K562 (cell line): ENCODE measurements at regions not wholly inside any gene's neighbourhood (a gene's known extent, or its start where the extent isn't known, plus 50 kb on each side); places are given as distances from the start of the nearest gene placed in this dataset.

ENCODE experiments used
- ATAC-seq: fragments of 200-7000 bp; cut with Tn5 transposase; 3 replicates; pipeline ENCODE4 v1.9.1; 2020; ENCODE audit warnings: moderate library complexity
- BruUV-seq: library from RNA; stranded (reverse); fragments of 400-500 nt; replicated peaks from 2 replicates; lab custom pipeline; 2021; lab: Mats Ljungman, UMichigan
- CTCF ChIA-PET: fragments of 300-600 bp; formaldehyde crosslinking; extraction: SDS; loops from one replicate; lab custom pipeline; 2021; ENCODE audit warnings: low intra/inter-chr PET ratio; lab: Yijun Ruan, JAX
- POLR2A ChIA-PET: fragments of 300-600, 350-650 bp; sonication (Branson Sonifier 250); formaldehyde crosslinking; extraction: SDS; loops from one replicate; lab custom pipeline; 2021; ENCODE audit warnings: antibody characterized with exemption, inconsistent platforms; lab: Yijun Ruan, JAX
- DNase-seq, 4 experiments: peaks; one replicate each; pipeline versions ENCODE4 v3.0.0 to v3.0.0-alpha.2; 2011 to 2018; ENCODE audit warnings: low spot score in 3 of 4, mixed read lengths in 3 of 4; ENCODE audit errors: extremely low read depth in 1 of 4
- FAIRE-seq: peaks from 2 replicates; lab custom pipeline; 2011; peaks lifted over from hg19 to GRCh38; lab: Jason Lieb, UNC
- H2AFZ ChIP-seq: 2 replicates; pipeline ENCODE4 v1.6.0; 2011; ENCODE audit warnings: low read depth, low read length, control low read depth, inconsistent platforms
- H3K27ac ChIP-seq: fragments of 200-600 bp; 3 replicates; pipeline ENCODE4 v1.8.0; 2011; ENCODE audit warnings: low read depth, mild to moderate bottlenecking, control low read depth, inconsistent platforms, low read length, moderate library complexity, mixed read lengths; ENCODE audit errors: extremely low read depth
- H3K27me3 ChIP-seq, 2 experiments: fragments of 300-600 bp in 1 of 2; 2 replicates in 1 of 2; 3 replicates in 1 of 2; pipeline versions ENCODE4 v1.6.0 to v1.8.0; 2011; ENCODE audit warnings: inconsistent platforms in 2 of 2, low read length in 2 of 2, mild to moderate bottlenecking in 1 of 2, mixed read lengths in 1 of 2, moderate library complexity in 1 of 2; ENCODE audit not compliant: control insufficient read depth in 2 of 2, insufficient read depth in 2 of 2
- H3K36me3 ChIP-seq: fragments of 300-600 bp; 3 replicates; pipeline ENCODE4 v1.8.0; 2011; ENCODE audit warnings: mild to moderate bottlenecking, low read length, inconsistent platforms; ENCODE audit not compliant: control insufficient read depth, insufficient read depth
- H3K4me1 ChIP-seq, 2 experiments: fragments of 200-600 bp in 1 of 2; replicated peaks in 1 of 2; 2 replicates in 1 of 2; 3 replicates in 1 of 2; pipeline versions ENCODE4 v1.5.1 to v1.8.0; 2011; ENCODE audit warnings: inconsistent platforms in 2 of 2, low read length in 2 of 2, mild to moderate bottlenecking in 1 of 2, mixed read lengths in 1 of 2, moderate library complexity in 1 of 2; ENCODE audit not compliant: control insufficient read depth in 2 of 2, insufficient read depth in 2 of 2
- H3K4me2 ChIP-seq: 2 replicates; pipeline ENCODE4 v1.6.1; 2011; ENCODE audit warnings: low read length, control low read depth, inconsistent platforms, mixed read lengths; ENCODE audit not compliant: insufficient read depth
- H3K4me3 ChIP-seq: fragments of 200-600 bp; sonication (generic), shearing (Covaris generic); 2 replicates; pipeline ENCODE4 v1.5.1; 2016; ENCODE audit warnings: control low read depth, inconsistent platforms
- H3K79me2 ChIP-seq: fragments of 200-600 bp; 3 replicates; pipeline ENCODE4 v1.8.0; 2011; ENCODE audit warnings: low read length, inconsistent platforms; ENCODE audit not compliant: control insufficient read depth, insufficient read depth
- H3K9ac ChIP-seq, 2 experiments: 2 replicates each; pipeline versions ENCODE4 v1.6.0 to v1.6.1; 2011; ENCODE audit warnings: low read depth in 2 of 2, low read length in 2 of 2, control low read depth in 1 of 2, inconsistent platforms in 1 of 2, mild to moderate bottlenecking in 1 of 2, mixed read lengths in 1 of 2; ENCODE audit not compliant: insufficient read depth in 1 of 2
- H3K9me1 ChIP-seq: one replicate; pipeline ENCODE4 v1.6.0; 2011; ENCODE audit warnings: inconsistent platforms, mild to moderate bottlenecking, low read length, moderate library complexity; ENCODE audit not compliant: control insufficient read depth, insufficient read depth
- H3K9me3 ChIP-seq: replicated peaks from 2 replicates; pipeline ENCODE4 v1.5.1; 2011; ENCODE audit warnings: low read depth, low read length, inconsistent platforms; ENCODE audit not compliant: control insufficient read depth, insufficient read depth
- H4K20me1 ChIP-seq: replicated peaks from 2 replicates; pipeline ENCODE4 v1.6.1; 2011; ENCODE audit warnings: low read length, inconsistent platforms, mixed read lengths; ENCODE audit not compliant: control insufficient read depth, insufficient read depth
- BMI1 ChIP-seq: fragments of 150-350 bp; IDR thresholded peaks from 2 replicates; pipeline ENCODE4 v1.6.1; 2014; ENCODE audit warnings: low read length
- GTF3C2 ChIP-seq: IDR thresholded peaks from 3 replicates; pipeline ENCODE4 v1.6.1; 2011; ENCODE audit warnings: borderline replicate concordance, mild to moderate bottlenecking, moderate library complexity; ENCODE audit not compliant: insufficient read length; ENCODE audit errors: extremely low read depth
- SIX5 ChIP-seq, 2 experiments: IDR thresholded peaks; 2 replicates each; pipeline ENCODE4 v1.6.1; 2011; ENCODE audit warnings: low read length in 2 of 2, borderline replicate concordance in 1 of 2, low read depth in 1 of 2, mild to moderate bottlenecking in 1 of 2, moderate library complexity in 1 of 2; ENCODE audit not compliant: insufficient read depth in 1 of 2
- WGBS: fragments of 100-300 bp; shearing (Covaris generic); methylation state at CpG from one replicate; pipeline ENCODE4 v1.1.6; 2016; ENCODE audit warnings: low coverage, mixed read lengths; ENCODE audit not compliant: insufficient coverage; ENCODE audit errors: missing lambda C conversion rate; 5-methylcytosine and 5-hydroxymethylcytosine counted together
- in situ Hi-C: fragments of 300-500 bp; cut with MboI; formaldehyde crosslinking; loops from 4 replicates; pipeline ENCODE4 v1.15.0; 2018; ENCODE audit warnings: inconsistent platforms, mixed read lengths
- intact Hi-C: fragments of 100-400 bp; cut with micrococcal nuclease; formaldehyde crosslinking; loops from 2 replicates; pipeline ENCODE4 v1.14.2; 2022

GRCh38 chr11:92099183-92099582, 125.4 kb upstream of the FAT3 start:
- TF ChIP-seq GTF3C2 (no peak), SIX5 (IDR thresholded peaks at IDR 0.05; ENCODE audit: borderline replicate concordance in 1 of 2, insufficient read depth in 1 of 2, low read depth in 1 of 2, low read length in 2 of 2) (no peak), BMI1 (no peak)

More at GRCh38 chr11:92099183-92099582, 125.4 kb upstream of the FAT3 start:
- DNase-seq, result no peak
- Histone ChIP-seq H3K79me2 (no peaks in the 10 kb centered on the region), H3K4me1 (no peaks in the 10 kb centered on the region), H3K4me2 (no peak overlapping the region), H2AFZ (no peak overlapping the region), H4K20me1 (no peaks in the 10 kb centered on the region), H3K36me3 (no peaks in the 10 kb centered on the region), H3K9ac (no peak overlapping the region), H3K27ac (no peak overlapping the region), H3K4me3 (no peak overlapping the region), H3K27me3 (no peaks in the 10 kb centered on the region), H3K9me1 (no peaks in the 10 kb centered on the region), H3K9me3 (0 out of 2 replicates have a peak, but pooled peaks cover 2% of the 10 kb centered on the region)
- POLR2A ChIA-PET, result no interaction called here
- FAIRE-seq, result no peak
- ATAC-seq, result no peak
- BruUV-seq, result no TSS peak
- WGBS, result 0% methylated on average over 1 of the region's 1 CpG
- in situ Hi-C loops, result no loop called here
- CTCF ChIA-PET, result no interaction called here
- intact Hi-C loops, result no loop called here
